DND-41 (cell line): ENCODE measurements at regions not wholly inside any gene's neighbourhood (a gene's known extent, or its start where the extent isn't known, plus 50 kb on each side); places are given as distances from the start of the nearest gene placed in this dataset.
"Not testable (repeated sequence)": the region's sequence is repeated elsewhere in the genome, so short reads cannot be mapped to it uniquely, and the experiment has no call there.

Experiments
- ATAC-seq: fragments of 200-7000 bp; cut with Tn5 transposase; 3 replicates; pipeline ENCODE4 v1.9.1; 2021; ENCODE audit warnings: low read depth; ENCODE audit not compliant: insufficient read depth
- DNase-seq: peaks from one replicate; pipeline ENCODE4 v3.0.0-alpha.2; 2020
- H2AFZ ChIP-seq: 2 replicates; pipeline ENCODE4 v1.6.0; 2012; ENCODE audit warnings: low read depth, low read length
- H3K27ac ChIP-seq: 2 replicates; pipeline ENCODE4 v1.5.1; 2012; ENCODE audit warnings: low read length, inconsistent platforms
- H3K27me3 ChIP-seq: fragments of 200-600 bp; sonication (generic); 2 replicates; pipeline ENCODE4 v1.6.0; 2012; ENCODE audit warnings: low read length, mild to moderate bottlenecking, inconsistent platforms; ENCODE audit not compliant: insufficient read depth, poor library complexity
- H3K36me3 ChIP-seq: 2 replicates; pipeline ENCODE4 v1.5.1; 2012; ENCODE audit warnings: low read length, inconsistent platforms; ENCODE audit not compliant: insufficient read depth
- H3K4me1 ChIP-seq: 2 replicates; pipeline ENCODE4 v1.5.1; 2012; ENCODE audit warnings: mild to moderate bottlenecking, low read length; ENCODE audit not compliant: insufficient read depth
- H3K4me2 ChIP-seq: 2 replicates; pipeline ENCODE4 v1.6.0; 2012; ENCODE audit warnings: mild to moderate bottlenecking, moderate library complexity, low read length, inconsistent platforms; ENCODE audit not compliant: insufficient read depth
- H3K4me3 ChIP-seq, 2 experiments: fragments of 200-600 bp in 1 of 2; shearing (Covaris generic) in 1 of 2; 2 replicates each; pipeline ENCODE4 v1.5.1; 2012 to 2016; ENCODE audit warnings: inconsistent platforms in 2 of 2, low read length in 2 of 2, mild to moderate bottlenecking in 2 of 2, low read depth in 1 of 2, moderate library complexity in 1 of 2
- H3K79me2 ChIP-seq: 2 replicates; pipeline ENCODE4 v1.6.0; 2012; ENCODE audit warnings: low read length, inconsistent platforms; ENCODE audit not compliant: insufficient read depth
- H3K9ac ChIP-seq: 2 replicates; pipeline ENCODE4 v1.6.0; 2012; ENCODE audit warnings: low read depth, mild to moderate bottlenecking, inconsistent platforms, low read length, moderate library complexity
- H3K9me3 ChIP-seq: 2 replicates; pipeline ENCODE4 v1.5.1; 2012; ENCODE audit warnings: low read length, moderate library complexity, mild to moderate bottlenecking, inconsistent platforms; ENCODE audit not compliant: insufficient read depth, severe bottlenecking
- H4K20me1 ChIP-seq: 2 replicates; pipeline ENCODE4 v1.6.0; 2012; ENCODE audit warnings: low read length; ENCODE audit not compliant: insufficient read depth
- CTCF ChIP-seq: IDR thresholded peaks from 2 replicates; pipeline ENCODE4 v1.5.1; 2012; ENCODE audit warnings: borderline replicate concordance, low read length, moderate library complexity, mild to moderate bottlenecking; ENCODE audit not compliant: poor library complexity, severe bottlenecking; ENCODE audit errors: extremely low read depth
- EZH2 ChIP-seq: IDR thresholded peaks from 3 replicates; pipeline ENCODE4 v1.6.1; 2012; ENCODE audit warnings: borderline replicate concordance, low read depth, mild to moderate bottlenecking, moderate library complexity, low read length, inconsistent platforms; ENCODE audit not compliant: severe bottlenecking

- no peak for TF ChIP-seq CTCF
- TF ChIP-seq EZH2: no peak
- no peak overlapping the region for H3K9ac ChIP-seq
- DNase-seq: no peak
- H3K79me2 ChIP-seq: no peaks in the 10 kb centered on the region
- no peak for ATAC-seq
- H3K27ac ChIP-seq: no peak overlapping the region
- H3K4me1 ChIP-seq: no peaks in the 10 kb centered on the region
- H3K4me3 ChIP-seq: no peak overlapping the region
- no peak overlapping the region for H3K4me2 ChIP-seq
- H3K27me3 ChIP-seq: no peaks in the 10 kb centered on the region
- H3K9me3 ChIP-seq: no peaks in the 10 kb centered on the region
- H4K20me1 ChIP-seq: no peaks in the 10 kb centered on the region
- no peaks in the 10 kb centered on the region for H3K36me3 ChIP-seq
- H2AFZ ChIP-seq: no peak overlapping the region
Observed at GRCh38 chr17:6254036-6254435, 180.9 kb downstream of the AIPL1 start.

GRCh38 chr17:6251640-6252039, 181.5 kb downstream of the WSCD1 start:
- not testable (repeated sequence) for H3K36me3 ChIP-seq, H3K4me2 ChIP-seq, H3K4me3 ChIP-seq, H3K27ac ChIP-seq, H2AFZ ChIP-seq, ATAC-seq, H3K9me3 ChIP-seq, H3K4me1 ChIP-seq, DNase-seq, H3K79me2 ChIP-seq, H3K9ac ChIP-seq, H4K20me1 ChIP-seq, H3K27me3 ChIP-seq

GRCh38 chr17:6249732-6250131, 179.6 kb downstream of the WSCD1 start:
- no peak for TF ChIP-seq CTCF
- TF ChIP-seq EZH2: no peak
- DNase-seq (no peak), ATAC-seq (no peak)
- H4K20me1 ChIP-seq: no peaks in the 10 kb centered on the region
- no peak overlapping the region for H2AFZ ChIP-seq
- no peak overlapping the region for H3K4me3 ChIP-seq
- H3K79me2 ChIP-seq: no peaks in the 10 kb centered on the region
- H3K4me1 ChIP-seq: no peaks in the 10 kb centered on the region
- H3K4me2 ChIP-seq: no peak overlapping the region
- no peaks in the 10 kb centered on the region for H3K9me3 ChIP-seq
- no peak overlapping the region for H3K9ac ChIP-seq
- no peaks in the 10 kb centered on the region for H3K27me3 ChIP-seq
- no peak overlapping the region for H3K27ac ChIP-seq
- H3K36me3 ChIP-seq: no peaks in the 10 kb centered on the region

- H4K20me1 ChIP-seq: no peaks in the 10 kb centered on the region
- no peak overlapping the region for H3K27ac ChIP-seq
- ATAC-seq (no peak), DNase-seq (no peak)
- H3K4me3 ChIP-seq: no peak overlapping the region
- no peaks in the 10 kb centered on the region for H3K79me2 ChIP-seq
- H2AFZ ChIP-seq: no peak overlapping the region
- no peaks in the 10 kb centered on the region for H3K36me3 ChIP-seq
- H3K9ac ChIP-seq: no peak overlapping the region
- no peaks in the 10 kb centered on the region for H3K27me3 ChIP-seq
- H3K9me3 ChIP-seq: no peaks in the 10 kb centered on the region
- H3K4me1 ChIP-seq: no peaks in the 10 kb centered on the region
- no peak overlapping the region for H3K4me2 ChIP-seq
- TF ChIP-seq EZH2 (no peak), CTCF (no peak)
Observed at GRCh38 chr17:6248061-6248460, 177.9 kb downstream of the WSCD1 start.
